Endothelial cell of umbilical vein (primary cell): ENCODE measurements at regions not wholly inside any gene's neighbourhood (a gene's known extent, or its start where the extent isn't known, plus 50 kb on each side); places are given as distances from the start of the nearest gene placed in this dataset.

Experiments used
- MYC ChIP-seq: IDR thresholded peaks from one replicate; pipeline ENCODE4 v1.6.1; 2011; ENCODE audit warnings: mild to moderate bottlenecking, low read depth, low read length
- POLR2A ChIP-seq: IDR thresholded peaks from 2 replicates; pipeline ENCODE4 v1.6.1; 2012; ENCODE audit warnings: low read depth, mild to moderate bottlenecking, control low read depth, low read length
- POLR2AphosphoS5 ChIP-seq: IDR thresholded peaks from 2 replicates; pipeline ENCODE4 v1.6.1; 2012; ENCODE audit warnings: low read depth, mild to moderate bottlenecking, control low read depth, low read length, moderate library complexity; ENCODE audit not compliant: insufficient read depth
- TF ChIP-seq, protein P1 (sequence below), 2 donors: IDR thresholded peaks; 1 replicate in 1 of 2; 2 replicates in 1 of 2; pipeline ENCODE4 v1.5.1; 2011; ENCODE audit warnings: low read length in 2 of 2, mild to moderate bottlenecking in 2 of 2, moderate library complexity in 2 of 2, control low read depth in 1 of 2, inconsistent platforms in 1 of 2, low read depth in 1 of 2; ENCODE audit not compliant: insufficient read depth in 1 of 2; ENCODE audit errors: extremely low read depth in 1 of 2

DNA sequence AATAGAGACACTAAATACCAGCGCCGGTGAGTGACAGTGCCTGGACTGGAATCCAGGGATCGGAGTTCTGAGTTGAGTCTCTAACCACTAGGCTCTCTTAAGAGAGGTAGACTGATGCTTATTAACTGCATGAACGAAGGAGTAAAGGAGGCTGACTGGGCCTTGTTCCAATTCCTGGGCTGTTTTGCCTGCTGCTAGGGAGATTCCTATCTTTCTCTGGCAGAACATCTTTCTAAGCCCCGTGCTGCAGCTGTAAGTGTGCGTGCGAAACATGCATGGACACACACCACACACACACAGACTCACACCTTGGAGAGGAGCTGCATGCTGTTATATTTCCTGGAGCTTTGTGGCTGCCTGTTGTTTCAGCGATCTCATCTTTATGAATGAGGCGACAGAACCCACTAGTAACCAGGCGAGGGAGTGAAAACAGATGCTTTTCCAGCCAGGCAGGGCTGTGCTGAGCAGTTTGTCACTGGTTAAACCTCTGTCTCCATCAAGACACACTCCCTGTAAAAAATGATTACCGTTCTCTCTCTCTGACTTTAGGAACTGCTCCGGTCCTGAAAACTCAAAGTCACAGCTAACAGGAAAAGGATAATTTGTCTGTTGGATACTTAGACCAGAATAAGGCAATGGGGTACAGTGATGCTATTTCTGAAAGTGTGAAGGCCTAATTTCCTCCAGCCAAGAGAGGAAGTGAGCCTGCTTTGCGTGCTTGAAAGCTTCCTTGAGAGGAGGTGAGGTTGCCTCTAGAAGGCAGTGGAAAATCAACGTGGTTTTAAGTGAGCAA is 157.4 kb upstream of the ZNF217 start:
- TF ChIP-seq MYC (no peak), POLR2A (no peak), POLR2AphosphoS5 (no peak)
- TF ChIP-seq, protein P1, sequence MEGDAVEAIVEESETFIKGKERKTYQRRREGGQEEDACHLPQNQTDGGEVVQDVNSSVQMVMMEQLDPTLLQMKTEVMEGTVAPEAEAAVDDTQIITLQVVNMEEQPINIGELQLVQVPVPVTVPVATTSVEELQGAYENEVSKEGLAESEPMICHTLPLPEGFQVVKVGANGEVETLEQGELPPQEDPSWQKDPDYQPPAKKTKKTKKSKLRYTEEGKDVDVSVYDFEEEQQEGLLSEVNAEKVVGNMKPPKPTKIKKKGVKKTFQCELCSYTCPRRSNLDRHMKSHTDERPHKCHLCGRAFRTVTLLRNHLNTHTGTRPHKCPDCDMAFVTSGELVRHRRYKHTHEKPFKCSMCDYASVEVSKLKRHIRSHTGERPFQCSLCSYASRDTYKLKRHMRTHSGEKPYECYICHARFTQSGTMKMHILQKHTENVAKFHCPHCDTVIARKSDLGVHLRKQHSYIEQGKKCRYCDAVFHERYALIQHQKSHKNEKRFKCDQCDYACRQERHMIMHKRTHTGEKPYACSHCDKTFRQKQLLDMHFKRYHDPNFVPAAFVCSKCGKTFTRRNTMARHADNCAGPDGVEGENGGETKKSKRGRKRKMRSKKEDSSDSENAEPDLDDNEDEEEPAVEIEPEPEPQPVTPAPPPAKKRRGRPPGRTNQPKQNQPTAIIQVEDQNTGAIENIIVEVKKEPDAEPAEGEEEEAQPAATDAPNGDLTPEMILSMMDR (IDR thresholded peaks at IDR 0.05; ENCODE audit: extremely low read depth in 1 of 2, insufficient read depth in 1 of 2, low read depth in 1 of 2, low read length in 2 of 2): no peak
